Peyer's patch (tissue), 4 donors: ENCODE measurements at regions not wholly inside any gene's neighbourhood (a gene's known extent, or its start where the extent isn't known, plus 50 kb on each side); places are given as distances from the start of the nearest gene placed in this dataset.

Source experiments
- DNase-seq, 3 donors: peaks; one replicate each; pipeline ENCODE4 v3.0.0-alpha.2; 2017 to 2019
- H3K27ac ChIP-seq, 4 donors: fragments of 200-600 bp; sonication (generic); one replicate each; pipeline ENCODE4 v1.5.1; 2016 to 2019
- H3K27me3 ChIP-seq, 2 donors: fragments of 200-600 bp; sonication (generic); one replicate each; pipeline ENCODE4 v1.5.1; 2019
- H3K36me3 ChIP-seq, 3 donors: fragments of 200-600 bp; sonication (generic); one replicate each; pipeline ENCODE4 v1.5.1; 2016 to 2019
- H3K4me1 ChIP-seq, 4 donors: fragments of 200-600 bp; sonication (generic); one replicate each; pipeline ENCODE4 v1.5.1; 2016 to 2019
- H3K4me3 ChIP-seq, 4 donors: fragments of 200-600 bp; sonication (generic); 1 replicate in 3 of 4; 2 replicates in 1 of 4; pipeline ENCODE4 v1.5.1; 2016 to 2019; ENCODE audit warnings: mild to moderate bottlenecking in 1 of 4
- H3K9me3 ChIP-seq, 4 donors: fragments of 200-600 bp; sonication (generic); one replicate each; pipeline ENCODE4 v1.5.1; 2016 to 2019; ENCODE audit warnings: mild to moderate bottlenecking in 1 of 4
- CTCF ChIP-seq, 6 experiments: fragments of 450-650 bp in 4 of 6; fragments of 200-600 bp in 2 of 6; sonication (generic) in 1 of 6; IDR thresholded peaks; one replicate each; pipeline ENCODE4 v1.5.1; 2017 to 2019; ENCODE audit warnings: antibody characterized with exemption in 6 of 6, mild to moderate bottlenecking in 3 of 6, moderate library complexity in 1 of 6
- POLR2A ChIP-seq, 2 donors: fragments of 450-650 bp; IDR thresholded peaks; one replicate each; pipeline ENCODE4 v1.5.1; 2017; ENCODE audit warnings: antibody characterized with exemption in 2 of 2, mild to moderate bottlenecking in 2 of 2, moderate library complexity in 2 of 2

- no peaks in the 10 kb centered on the region for H3K36me3 ChIP-seq
- no peaks in the 10 kb centered on the region for H3K27me3 ChIP-seq
- no peak overlapping the region for H3K27ac ChIP-seq
- H3K9me3 ChIP-seq = no peaks in the 10 kb centered on the region
- DNase-seq = no peak
- no peak for TF ChIP-seq POLR2A (IDR thresholded peaks at IDR 0.05)
- no peak for TF ChIP-seq CTCF (IDR thresholded peaks at IDR 0.05)
- H3K4me1 ChIP-seq = no peaks in the 10 kb centered on the region
- H3K4me3 ChIP-seq = no peak overlapping the region
These were observed 174.2 kb downstream of the RBM26 start for GRCh38 chr13:79231887-79232286.

- Histone ChIP-seq H3K27ac (no peak overlapping the region), H3K9me3 (no peaks in the 10 kb centered on the region), H3K27me3 (no peaks in the 10 kb centered on the region), H3K4me3 (no peak overlapping the region), H3K4me1 (no peaks in the 10 kb centered on the region), H3K36me3 (no peaks in the 10 kb centered on the region)
- no peak for DNase-seq
- TF ChIP-seq POLR2A (IDR thresholded peaks at IDR 0.05) (no peak), CTCF (IDR thresholded peaks at IDR 0.05) (no peak)
These were observed 176.3 kb downstream of the RBM26 start for GRCh38 chr13:79229761-79230160.

GRCh38 chr13:79228972-79229371, 177.1 kb downstream of the RBM26 start:
- no peaks in the 10 kb centered on the region for H3K36me3 ChIP-seq
- no peak overlapping the region for H3K4me3 ChIP-seq
- no peaks in the 10 kb centered on the region for H3K9me3 ChIP-seq
- TF ChIP-seq CTCF (IDR thresholded peaks at IDR 0.05) = no peak
- H3K27me3 ChIP-seq = no peaks in the 10 kb centered on the region
- DNase-seq = no peak
- H3K4me1 ChIP-seq = no peaks in the 10 kb centered on the region
- H3K27ac ChIP-seq = no peak overlapping the region

GRCh38 chr13:79227418-79227817, 178.6 kb downstream of the RBM26 start:
- no peak for DNase-seq
- H3K4me3 ChIP-seq = no peak overlapping the region

GRCh38 chr13:79226938-79227337, 179.1 kb downstream of the RBM26 start:
- Histone ChIP-seq H3K9me3 (no peaks in the 10 kb centered on the region), H3K27ac (no peak overlapping the region), H3K36me3 (no peaks in the 10 kb centered on the region), H3K4me1 (no peaks in the 10 kb centered on the region), H3K4me3 (no peak overlapping the region), H3K27me3 (no peaks in the 10 kb centered on the region)
- DNase-seq = no peak
- TF ChIP-seq POLR2A (IDR thresholded peaks at IDR 0.05) (no peak), CTCF (IDR thresholded peaks at IDR 0.05) (no peak)

More at GRCh38 chr13:79227418-79227817, 178.6 kb downstream of the RBM26 start:
- Histone ChIP-seq H3K27me3 (no peaks in the 10 kb centered on the region), H3K4me1 (no peaks in the 10 kb centered on the region), H3K36me3 (no peaks in the 10 kb centered on the region), H3K27ac (no peak overlapping the region), H3K9me3 (no peaks in the 10 kb centered on the region)
- TF ChIP-seq POLR2A (IDR thresholded peaks at IDR 0.05) = no peak

GRCh38 chr13:79226250-79226649, 179.8 kb downstream of the RBM26 start:
- TF ChIP-seq CTCF (IDR thresholded peaks at IDR 0.05) (no peak), POLR2A (IDR thresholded peaks at IDR 0.05) (no peak)
- Histone ChIP-seq H3K27ac (no peak overlapping the region), H3K4me1 (no peaks in the 10 kb centered on the region), H3K9me3 (no peaks in the 10 kb centered on the region), H3K36me3 (no peaks in the 10 kb centered on the region), H3K4me3 (no peak overlapping the region), H3K27me3 (no peaks in the 10 kb centered on the region)
- DNase-seq = no peak
